ENCODE measurements at regions not wholly inside any gene's neighbourhood (a gene's known extent, or its start where the extent isn't known, plus 50 kb on each side); places are given as distances from the start of the nearest gene placed in this dataset.
"Not testable (repeated sequence)": the region's sequence is repeated elsewhere in the genome, so short reads cannot be mapped to it uniquely, and the experiment has no call there.

DNA sequence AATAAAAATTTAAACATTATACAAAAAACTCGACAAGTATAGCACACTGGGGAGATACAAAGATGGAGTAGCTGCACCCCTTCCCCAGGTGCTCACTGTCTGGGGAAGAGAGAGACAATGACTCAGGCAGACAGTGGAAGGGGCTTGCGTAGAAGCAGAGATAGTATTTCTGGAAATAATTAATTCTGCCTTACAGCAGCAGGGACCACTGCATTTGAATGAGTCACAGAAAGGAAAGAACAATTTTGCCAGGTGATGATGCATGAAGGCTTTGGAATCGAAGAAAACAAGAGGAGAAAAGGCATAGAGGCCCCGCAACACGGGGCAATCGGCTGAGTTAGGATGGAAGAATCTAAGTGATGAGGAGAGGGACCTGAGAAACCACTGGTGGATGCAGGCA lies 447.4 kb downstream of the EFNB2 start:
- no peaks in the 10 kb centered on the region for H3K27me3 ChIP-seq
- H3K79me2 ChIP-seq: no peaks in the 10 kb centered on the region
- H3K4me1 ChIP-seq (ENCODE audit: insufficient read depth): no peaks in the 10 kb centered on the region
- H3K27ac ChIP-seq: no peak overlapping the region
- no peak overlapping the region for H2AFZ ChIP-seq
- DNase-seq (ENCODE audit: low spot score): no peak
- 86% methylated on average over 6 of the region's 6 CpGs for WGBS (ENCODE audit: low lambda C conversion rate, missing lambda C conversion rate)
- no peaks in the 10 kb centered on the region for H4K20me1 ChIP-seq (ENCODE audit: insufficient read depth, poor library complexity, severe bottlenecking)
- no peaks in the 10 kb centered on the region for H3K9me3 ChIP-seq (ENCODE audit: low read depth)
- H3K4me2 ChIP-seq: no peak overlapping the region
- H3K9me2 ChIP-seq (replicated peaks; ENCODE audit: insufficient read depth): no peaks in the 10 kb centered on the region
- H3K36me3 ChIP-seq (replicated peaks; ENCODE audit: insufficient read depth, low read depth): no peaks in the 10 kb centered on the region
- no peak for TF ChIP-seq EZH2phosphoT487 (IDR thresholded peaks at IDR 0.05; ENCODE audit: low read depth, severe bottlenecking, unreplicated experiment)
- no peak for TF ChIP-seq EZH2 (IDR thresholded peaks at IDR 0.05; ENCODE audit: borderline replicate concordance)
- TF ChIP-seq, protein P1, sequence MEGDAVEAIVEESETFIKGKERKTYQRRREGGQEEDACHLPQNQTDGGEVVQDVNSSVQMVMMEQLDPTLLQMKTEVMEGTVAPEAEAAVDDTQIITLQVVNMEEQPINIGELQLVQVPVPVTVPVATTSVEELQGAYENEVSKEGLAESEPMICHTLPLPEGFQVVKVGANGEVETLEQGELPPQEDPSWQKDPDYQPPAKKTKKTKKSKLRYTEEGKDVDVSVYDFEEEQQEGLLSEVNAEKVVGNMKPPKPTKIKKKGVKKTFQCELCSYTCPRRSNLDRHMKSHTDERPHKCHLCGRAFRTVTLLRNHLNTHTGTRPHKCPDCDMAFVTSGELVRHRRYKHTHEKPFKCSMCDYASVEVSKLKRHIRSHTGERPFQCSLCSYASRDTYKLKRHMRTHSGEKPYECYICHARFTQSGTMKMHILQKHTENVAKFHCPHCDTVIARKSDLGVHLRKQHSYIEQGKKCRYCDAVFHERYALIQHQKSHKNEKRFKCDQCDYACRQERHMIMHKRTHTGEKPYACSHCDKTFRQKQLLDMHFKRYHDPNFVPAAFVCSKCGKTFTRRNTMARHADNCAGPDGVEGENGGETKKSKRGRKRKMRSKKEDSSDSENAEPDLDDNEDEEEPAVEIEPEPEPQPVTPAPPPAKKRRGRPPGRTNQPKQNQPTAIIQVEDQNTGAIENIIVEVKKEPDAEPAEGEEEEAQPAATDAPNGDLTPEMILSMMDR (IDR thresholded peaks at IDR 0.05; ENCODE audit: poor library complexity): no peak
- no peak overlapping the region for H3K4me3 ChIP-seq

DNA sequence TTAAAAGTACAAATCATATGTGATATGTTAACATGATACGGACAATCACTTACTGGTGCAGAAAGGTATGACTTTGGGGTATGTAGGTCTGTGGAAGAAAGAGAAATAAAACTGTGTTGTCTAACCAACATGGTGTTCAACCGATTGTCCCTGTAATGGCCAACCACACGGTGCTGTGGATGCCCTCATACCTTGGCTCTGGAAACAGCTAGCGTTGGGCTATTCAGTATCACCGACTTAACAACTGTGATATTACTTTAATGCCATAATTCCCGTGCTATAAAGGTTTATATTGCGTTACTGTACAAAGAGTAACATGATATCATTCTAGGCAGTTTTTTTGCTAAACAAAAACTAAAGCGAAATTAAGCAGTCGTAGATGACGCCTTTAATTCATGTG lies 448.3 kb downstream of the EFNB2 start:
- Histone ChIP-seq H3K4me1 (ENCODE audit: insufficient read depth) (no peaks in the 10 kb centered on the region), H3K4me2 (no peak overlapping the region), H3K27me3 (no peaks in the 10 kb centered on the region), H3K9me2 (replicated peaks; ENCODE audit: insufficient read depth) (no peaks in the 10 kb centered on the region), H2AFZ (no peak overlapping the region), H3K4me3 (no peak overlapping the region), H4K20me1 (ENCODE audit: insufficient read depth, poor library complexity, severe bottlenecking) (no peaks in the 10 kb centered on the region), H3K27ac (no peak overlapping the region), H3K9me3 (ENCODE audit: low read depth) (no peaks in the 10 kb centered on the region), H3K36me3 (replicated peaks; ENCODE audit: insufficient read depth, low read depth) (no peaks in the 10 kb centered on the region), H3K79me2 (no peaks in the 10 kb centered on the region)
- TF ChIP-seq, protein P1 (IDR thresholded peaks at IDR 0.05; ENCODE audit: poor library complexity): no peak
- no peak for TF ChIP-seq EZH2phosphoT487 (IDR thresholded peaks at IDR 0.05; ENCODE audit: low read depth, severe bottlenecking, unreplicated experiment)
- no peak for TF ChIP-seq EZH2 (IDR thresholded peaks at IDR 0.05; ENCODE audit: borderline replicate concordance)
- 77% methylated on average over 10 of the region's 10 CpGs for WGBS (ENCODE audit: low lambda C conversion rate, missing lambda C conversion rate)
- no peak for DNase-seq (ENCODE audit: low spot score)

DNA sequence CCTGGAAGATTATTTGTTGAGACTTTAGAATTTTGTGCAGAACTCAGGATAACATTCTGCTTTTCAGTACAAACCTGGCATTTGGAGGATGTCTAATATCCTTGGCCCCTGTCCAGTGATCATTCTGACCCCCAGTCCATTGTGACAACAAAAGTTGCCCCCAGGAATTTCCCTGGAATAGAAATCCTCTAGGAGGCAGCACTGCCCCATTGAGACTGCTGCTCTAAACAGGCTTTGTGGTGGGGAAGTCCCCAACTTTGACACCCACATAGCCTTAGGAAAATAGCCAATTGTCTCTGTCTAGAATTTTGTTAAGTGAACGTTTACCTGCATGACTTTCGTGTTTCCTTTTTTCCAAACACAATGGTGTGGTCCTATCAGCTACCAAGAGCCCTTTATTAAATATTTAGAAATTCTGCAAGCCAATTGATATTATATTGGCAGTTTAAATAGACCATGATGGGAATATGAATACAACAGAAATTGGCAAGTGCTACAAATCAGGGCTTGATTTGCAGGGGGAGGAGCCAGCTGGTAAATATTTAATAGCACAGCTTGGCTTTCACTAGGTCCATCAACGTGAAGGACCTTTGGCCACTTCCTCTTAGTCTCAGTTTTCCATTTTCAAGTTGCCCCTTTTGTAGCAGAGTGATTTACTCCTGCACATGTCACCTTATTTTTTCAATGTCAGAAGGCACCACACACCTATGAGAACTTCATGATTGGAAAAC lies 451.7 kb downstream of the EFNB2 start:
- Histone ChIP-seq H4K20me1 (ENCODE audit: insufficient read depth, poor library complexity, severe bottlenecking) (no peaks in the 10 kb centered on the region), H3K9me3 (ENCODE audit: low read depth) (no peaks in the 10 kb centered on the region), H3K9me2 (replicated peaks; ENCODE audit: insufficient read depth) (no peaks in the 10 kb centered on the region), H2AFZ (no peak overlapping the region), H3K79me2 (no peaks in the 10 kb centered on the region), H3K4me1 (ENCODE audit: insufficient read depth) (no peaks in the 10 kb centered on the region), H3K27ac (no peak overlapping the region), H3K27me3 (no peaks in the 10 kb centered on the region), H3K4me3 (no peak overlapping the region), H3K36me3 (replicated peaks; ENCODE audit: insufficient read depth, low read depth) (no peaks in the 10 kb centered on the region), H3K4me2 (no peak overlapping the region)
- TF ChIP-seq EZH2 (IDR thresholded peaks at IDR 0.05; ENCODE audit: borderline replicate concordance): no peak
- TF ChIP-seq, protein P1 (IDR thresholded peaks at IDR 0.05; ENCODE audit: poor library complexity): peak; percentile 44
- DNase-seq (ENCODE audit: low spot score): peak; percentile 49
- 50% methylated on average over 3 of the region's 3 CpGs for WGBS (ENCODE audit: low lambda C conversion rate, missing lambda C conversion rate)

DNA sequence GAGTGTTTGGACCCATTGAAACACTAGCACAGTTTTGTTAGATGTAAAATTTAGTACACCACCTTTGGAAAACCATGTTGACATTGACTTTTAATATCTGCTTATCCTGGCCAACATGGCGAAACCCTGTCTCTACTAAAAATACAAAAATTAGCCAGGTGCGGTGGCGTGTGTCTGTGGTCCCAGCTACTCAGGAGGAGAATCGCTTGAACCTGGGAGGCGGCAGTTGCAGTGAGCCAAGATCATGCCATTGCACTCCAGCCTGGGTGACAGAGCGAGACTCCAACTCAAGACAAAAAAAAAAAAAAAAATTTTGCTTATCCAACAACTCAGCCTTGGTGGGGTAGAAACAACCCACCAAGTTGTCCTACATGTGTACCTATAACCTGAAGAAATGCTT lies 454.2 kb downstream of the EFNB2 start:
- H3K9me3 ChIP-seq (ENCODE audit: low read depth): not testable (repeated sequence)

More for the DNA sequence above, 454.2 kb downstream of the EFNB2 start:
- not testable (repeated sequence) for H3K4me2 ChIP-seq; H4K20me1 ChIP-seq (ENCODE audit: insufficient read depth, poor library complexity, severe bottlenecking); H3K27me3 ChIP-seq; H3K27ac ChIP-seq; H3K9me2 ChIP-seq (replicated peaks; ENCODE audit: insufficient read depth); H3K36me3 ChIP-seq (replicated peaks; ENCODE audit: insufficient read depth, low read depth); H3K4me3 ChIP-seq; DNase-seq (ENCODE audit: low spot score); H3K4me1 ChIP-seq (ENCODE audit: insufficient read depth); H3K79me2 ChIP-seq; H2AFZ ChIP-seq
- WGBS (ENCODE audit: low lambda C conversion rate, missing lambda C conversion rate): 95% methylated on average over 6 of the region's 6 CpGs

Measured in hepatocyte (in vitro differentiated cells).